Left ventricle myocardium superior (tissue), 1 donor: ENCODE measurements at regions not wholly inside any gene's neighbourhood (a gene's known extent, or its start where the extent isn't known, plus 50 kb on each side); places are given as distances from the start of the nearest gene placed in this dataset.
"Not testable (repeated sequence)": the region's sequence is repeated elsewhere in the genome, so short reads cannot be mapped to it uniquely, and the experiment has no call there.

Experiments used
- ATAC-seq: fragments of 200-7000 bp; cut with Tn5 transposase; one replicate; pipeline ENCODE4 v1.9.1; 2020; ENCODE audit warnings: mild to moderate bottlenecking, moderate library complexity
- DNase-seq: peaks from one replicate; pipeline ENCODE4 v3.0.0-alpha.2; 2020
- intact Hi-C: fragments of 100-400 bp; cut with micrococcal nuclease; formaldehyde crosslinking; loops from one replicate; pipeline ENCODE4 v1.11.0; 2022
- donor health status: DM: no; HTN: yes; CAD: no; lungs with severe emphysema.

GRCh38 chr14:45888766-45889285 is 635.8 kb upstream of the MIS18BP1 start:
- DNase-seq, intact Hi-C loops, ATAC-seq: not testable (repeated sequence)

- DNase-seq (no peak), ATAC-seq (no peak)
- intact Hi-C loops, result no loop called here
These were observed 625.0 kb upstream of the MIS18BP1 start for GRCh38 chr14:45877981-45878380.

GRCh38 chr14:45868863-45869262 is 615.9 kb upstream of the MIS18BP1 start:
- ATAC-seq (no peak), DNase-seq (no peak)
- intact Hi-C loops, result no loop called here

DNA sequence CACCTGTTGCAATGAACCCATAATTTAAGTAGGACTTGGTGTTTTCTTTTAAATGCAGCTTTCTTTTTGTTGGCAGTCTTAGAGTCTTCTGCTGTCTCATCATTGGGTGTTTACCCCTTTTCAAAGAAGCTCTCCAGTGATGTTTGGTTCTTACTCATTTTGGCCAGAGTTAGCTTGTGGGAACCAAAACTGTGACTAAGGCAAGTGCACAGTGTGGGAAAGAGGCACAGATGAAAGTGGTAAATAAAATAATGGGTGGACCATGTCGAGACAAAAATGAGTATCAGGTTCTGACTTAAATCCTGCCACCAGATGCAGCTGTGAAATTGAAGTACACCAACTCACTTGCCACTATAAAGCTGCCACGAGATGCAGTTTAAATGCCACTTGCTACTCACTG is 615.4 kb upstream of the MIS18BP1 start:
- intact Hi-C loops, result no loop called here
- no peak for ATAC-seq
- no peak for DNase-seq

- DNase-seq (no peak), ATAC-seq (no peak)
- intact Hi-C loops, result no loop called here
These were observed 614.3 kb upstream of the MIS18BP1 start for GRCh38 chr14:45867046-45867894.

DNA sequence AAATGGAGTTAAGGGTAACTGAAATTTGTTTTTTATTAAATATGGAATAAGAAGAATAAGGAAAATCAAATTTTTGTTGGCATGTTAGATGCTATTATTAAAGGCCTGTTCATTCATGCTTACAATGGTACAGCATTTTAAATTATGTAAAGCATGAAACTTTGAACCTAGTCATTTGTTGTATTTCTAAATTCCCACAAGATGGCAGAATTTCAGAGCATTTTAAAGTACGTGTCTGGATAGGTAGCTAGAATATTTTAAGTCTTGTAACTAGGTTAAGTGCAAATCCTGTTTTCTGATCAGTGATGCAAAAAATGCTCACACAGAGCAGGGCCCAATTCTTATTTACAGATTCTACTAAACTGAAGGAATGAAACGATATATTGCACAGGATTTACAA is 585.6 kb upstream of the MIS18BP1 start:
- no peak for DNase-seq
- intact Hi-C loops, result no loop called here
- no peak for ATAC-seq

GRCh38 chr14:45819107-45819506 is 566.1 kb upstream of the MIS18BP1 start:
- DNase-seq (no peak), ATAC-seq (no peak)
- intact Hi-C loops, result no loop called here

- intact Hi-C loops, result no loop called here
These were observed 558.2 kb upstream of the MIS18BP1 start for GRCh38 chr14:45811155-45811554.

GRCh38 chr14:45810152-45810872 is 557.3 kb upstream of the MIS18BP1 start:
- intact Hi-C loops, result no loop called here
- ATAC-seq (no peak), DNase-seq (no peak)

More at GRCh38 chr14:45811155-45811554, 558.2 kb upstream of the MIS18BP1 start:
- DNase-seq, result no peak
- ATAC-seq, result no peak

DNA sequence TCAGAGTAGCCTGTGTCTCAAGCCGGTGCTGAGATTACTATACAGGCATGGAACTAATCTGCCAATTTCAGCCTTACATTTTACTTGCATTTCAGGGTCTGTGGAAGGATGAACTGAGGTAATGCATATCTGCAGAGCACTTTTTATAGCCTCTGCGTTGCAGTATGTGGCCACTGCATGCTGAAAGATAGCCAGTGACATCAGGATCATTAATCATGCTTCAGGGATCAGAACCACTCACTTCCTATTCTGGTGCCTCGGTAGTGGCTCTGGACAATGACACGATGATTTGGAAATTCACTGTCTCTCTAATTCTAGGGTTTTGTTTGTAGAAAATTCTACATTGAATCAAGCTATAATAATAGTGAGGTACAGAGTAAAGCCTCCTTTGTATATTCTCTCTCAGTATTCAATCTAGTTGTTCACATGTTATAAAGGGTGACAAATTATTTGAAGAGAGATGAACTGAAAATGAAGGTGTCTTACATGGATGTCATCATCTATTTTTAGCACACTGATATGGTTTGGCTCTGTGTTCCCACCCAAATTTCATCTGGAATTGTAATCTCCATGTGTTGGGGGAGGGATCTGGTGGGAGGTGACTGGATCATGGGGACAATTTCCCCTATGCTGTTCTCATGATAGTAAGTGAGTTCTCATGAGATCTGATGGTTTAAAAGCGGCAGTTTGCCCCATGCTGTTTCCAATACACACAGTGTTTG is 554.3 kb upstream of the MIS18BP1 start:
- intact Hi-C loops, result no loop called here
- DNase-seq (no peak), ATAC-seq (no peak)

- DNase-seq, result no peak
- ATAC-seq, result no peak
- intact Hi-C loops, result no loop called here
These were observed 546.5 kb upstream of the MIS18BP1 start for GRCh38 chr14:45799511-45799910.

DNA sequence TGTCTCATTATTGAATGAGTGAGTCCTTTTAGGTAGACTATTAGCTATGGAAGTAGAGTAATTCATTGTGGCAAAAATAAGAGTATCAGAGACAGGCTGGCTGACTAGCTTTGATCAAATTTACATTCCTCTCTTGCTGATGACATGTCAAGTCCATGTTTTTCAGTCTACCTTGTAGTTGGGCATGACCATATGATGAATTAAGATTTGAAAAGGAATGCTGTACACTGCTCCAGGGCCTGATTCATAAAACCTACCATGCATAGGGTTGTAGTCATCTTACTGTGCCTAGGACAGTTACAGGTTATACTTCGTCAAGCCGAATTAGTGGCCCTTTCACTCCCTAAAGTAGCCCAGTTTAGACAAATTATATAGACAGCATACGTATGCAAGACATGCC is 545.7 kb upstream of the MIS18BP1 start:
- intact Hi-C loops, result no loop called here
- ATAC-seq, result no peak
- no peak for DNase-seq

DNA sequence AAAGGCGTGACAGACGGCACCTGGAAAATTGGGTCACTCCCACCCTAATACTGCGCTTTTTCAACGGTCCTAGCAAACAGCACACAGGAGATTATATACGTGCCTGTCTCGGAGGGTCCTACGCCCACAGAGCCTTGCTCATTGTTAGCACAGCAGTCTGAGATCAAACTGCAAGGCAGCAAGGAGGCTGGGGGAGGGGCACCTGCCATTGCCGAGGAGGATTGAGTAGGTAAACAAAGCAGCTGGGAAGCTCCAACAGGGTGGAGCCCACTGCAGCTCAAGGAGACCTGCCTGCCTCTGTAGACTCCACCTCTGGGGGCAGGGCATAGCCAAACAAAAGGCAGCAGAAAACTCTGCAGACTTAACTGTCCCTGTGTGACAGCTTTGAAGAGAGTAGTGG is 543.0 kb upstream of the MIS18BP1 start:
- DNase-seq, intact Hi-C loops, ATAC-seq: not testable (repeated sequence)

DNA sequence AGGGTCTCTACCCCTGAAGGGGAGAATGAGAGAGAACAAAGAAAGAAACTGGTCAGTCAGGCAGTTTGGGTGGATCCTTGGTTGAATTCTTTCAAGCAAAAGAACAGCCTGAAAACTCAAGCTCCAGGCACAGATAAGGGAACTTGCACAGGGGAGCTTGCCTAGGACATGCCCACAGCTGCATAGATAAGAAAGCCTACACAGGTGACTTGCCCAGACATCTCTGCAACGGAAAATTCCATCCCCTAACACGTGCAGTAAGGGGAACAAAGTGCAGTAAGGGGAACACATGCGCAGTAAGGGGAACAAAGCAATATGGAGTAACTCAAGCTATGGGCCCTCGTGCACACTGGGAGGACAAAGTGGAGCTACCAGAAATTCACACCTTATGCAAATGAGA is 540.1 kb upstream of the MIS18BP1 start:
- DNase-seq (no peak), ATAC-seq (no peak)
- intact Hi-C loops, result no loop called here

DNA sequence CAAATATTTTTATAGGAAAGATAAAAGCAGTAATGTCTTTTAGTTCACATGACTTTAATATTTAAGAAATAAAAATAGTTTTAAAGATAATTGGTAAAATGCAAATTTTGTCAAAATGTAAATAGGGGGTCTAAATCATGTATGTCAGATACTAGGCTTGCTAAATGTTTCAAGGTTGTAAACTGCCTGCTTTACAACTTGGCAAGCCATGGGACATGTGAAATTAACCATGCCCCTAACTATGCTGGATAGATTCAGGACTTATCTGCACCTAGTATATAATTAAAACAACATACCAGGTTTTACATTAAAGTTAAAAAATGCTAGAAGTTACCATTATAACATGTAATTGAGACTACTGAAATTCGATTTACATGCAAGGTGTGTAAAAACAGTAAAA is 537.3 kb upstream of the MIS18BP1 start:
- DNase-seq, result no peak
- intact Hi-C loops, result no loop called here
- ATAC-seq, result no peak

GRCh38 chr14:45787167-45787566 is 534.2 kb upstream of the MIS18BP1 start:
- ATAC-seq (no peak), DNase-seq (no peak)
- intact Hi-C loops, result no loop called here

- ATAC-seq, result no peak
- no peak for DNase-seq
- intact Hi-C loops, result no loop called here
These were observed 533.3 kb upstream of the MIS18BP1 start for GRCh38 chr14:45786266-45786665.

DNA sequence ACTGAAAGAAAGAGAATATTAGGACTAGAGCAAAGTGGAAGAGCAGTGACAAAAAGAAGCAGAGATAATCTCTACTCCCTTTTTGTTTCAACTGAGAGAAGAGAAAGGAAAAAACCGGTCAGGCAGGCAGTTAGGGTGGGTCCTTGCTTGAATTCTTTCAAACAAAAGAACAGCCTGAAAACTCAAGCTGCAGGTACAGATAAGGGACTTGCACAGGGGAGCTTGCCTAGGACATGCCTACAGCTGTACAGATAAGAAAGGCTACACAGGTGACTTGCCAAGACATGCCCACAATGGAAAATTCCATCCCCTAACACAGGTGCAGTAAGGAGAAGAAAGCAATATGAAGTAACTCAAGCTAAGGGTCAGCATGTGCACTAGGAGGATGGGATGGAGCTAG is 532.2 kb upstream of the MIS18BP1 start:
- intact Hi-C loops, result no loop called here
- DNase-seq, result no peak
- ATAC-seq, result no peak

DNA sequence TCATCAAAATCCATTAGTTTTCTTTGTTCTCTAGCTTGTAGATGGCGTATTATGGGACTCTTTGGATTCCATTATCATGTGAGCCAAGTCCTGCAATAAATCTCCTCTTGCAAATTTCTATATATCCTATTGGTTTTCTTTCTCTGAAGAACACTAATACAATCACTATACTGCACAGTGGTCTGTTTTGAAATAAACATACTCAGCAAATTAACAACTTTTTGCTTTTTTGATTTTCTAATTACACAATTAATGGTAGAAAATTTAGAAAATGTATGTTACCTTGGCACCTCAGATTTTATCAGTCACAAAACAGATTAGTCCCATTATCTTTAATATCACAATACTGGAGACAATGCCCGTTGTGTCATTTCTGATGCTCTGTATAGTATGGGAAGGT is 513.2 kb upstream of the MIS18BP1 start:
- DNase-seq (no peak), ATAC-seq (no peak)
- intact Hi-C loops, result no loop called here

- no peak for DNase-seq
- no peak for ATAC-seq
- intact Hi-C loops, result no loop called here
These were observed 504.7 kb upstream of the MIS18BP1 start for GRCh38 chr14:45757655-45758054.
